GM13976 (cell line): ENCODE measurements at regions not wholly inside any gene's neighbourhood (a gene's known extent, or its start where the extent isn't known, plus 50 kb on each side); places are given as distances from the start of the nearest gene placed in this dataset.
A peak's percentile ranks its signal among the peaks of the same experiment; 100 is the strongest.

Source experiments
- DNase-seq: peaks from one replicate; pipeline ENCODE4 v3.0.0; 2012; ENCODE audit warnings: low spot score
- CTCF ChIP-seq: IDR thresholded peaks from 2 replicates; pipeline ENCODE4 v1.5.1; 2012; ENCODE audit warnings: borderline replicate concordance, mild to moderate bottlenecking; ENCODE audit not compliant: insufficient read depth; ENCODE audit errors: extremely low read depth, missing control alignments, control extremely low read depth
- in situ Hi-C: fragments of 300-500 bp; cut with MboI; formaldehyde crosslinking; loops from one replicate; pipeline ENCODE4 v1.12.0; 2022; ENCODE audit warnings: low sequenced_read_pairs, mixed read lengths, inconsistent platforms; ENCODE audit not compliant: unreplicated experiment

DNA sequence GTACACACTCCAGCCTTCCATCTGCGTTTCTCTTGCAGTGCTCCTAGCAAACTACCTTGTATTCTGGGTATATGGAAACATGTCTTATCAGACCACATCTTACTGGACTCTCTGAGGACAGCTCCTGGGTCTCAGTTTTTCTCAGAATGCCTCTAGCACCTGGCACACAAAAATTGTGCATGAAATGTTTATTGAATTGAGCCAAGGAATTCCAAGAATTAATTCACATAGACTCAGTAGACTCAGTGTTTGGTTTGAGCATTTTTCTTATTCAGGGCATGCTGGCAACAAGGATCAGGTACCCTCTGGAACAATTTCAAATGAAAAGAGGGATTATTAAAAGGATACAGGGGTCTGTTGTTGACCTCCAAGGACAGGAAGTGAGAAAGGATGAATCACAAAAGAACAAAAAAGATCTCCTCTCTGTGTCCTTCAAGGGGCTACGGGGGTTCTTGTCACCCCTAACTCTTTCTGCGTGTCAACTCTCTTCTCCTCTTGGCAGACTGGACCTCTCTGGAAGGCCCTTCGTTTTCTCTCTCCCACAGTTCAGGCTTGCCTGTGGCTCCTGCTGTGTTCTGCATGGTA lies 270.0 kb upstream of the HES1 start:
- no peak for TF ChIP-seq CTCF
- in situ Hi-C loops, result no loop called here
- DNase-seq, result no peak

- in situ Hi-C loops, result no loop called here
- DNase-seq, result no peak
- no peak for TF ChIP-seq CTCF
Observed at GRCh38 chr3:193868590-193868989, 267.4 kb upstream of the HES1 start.

DNA sequence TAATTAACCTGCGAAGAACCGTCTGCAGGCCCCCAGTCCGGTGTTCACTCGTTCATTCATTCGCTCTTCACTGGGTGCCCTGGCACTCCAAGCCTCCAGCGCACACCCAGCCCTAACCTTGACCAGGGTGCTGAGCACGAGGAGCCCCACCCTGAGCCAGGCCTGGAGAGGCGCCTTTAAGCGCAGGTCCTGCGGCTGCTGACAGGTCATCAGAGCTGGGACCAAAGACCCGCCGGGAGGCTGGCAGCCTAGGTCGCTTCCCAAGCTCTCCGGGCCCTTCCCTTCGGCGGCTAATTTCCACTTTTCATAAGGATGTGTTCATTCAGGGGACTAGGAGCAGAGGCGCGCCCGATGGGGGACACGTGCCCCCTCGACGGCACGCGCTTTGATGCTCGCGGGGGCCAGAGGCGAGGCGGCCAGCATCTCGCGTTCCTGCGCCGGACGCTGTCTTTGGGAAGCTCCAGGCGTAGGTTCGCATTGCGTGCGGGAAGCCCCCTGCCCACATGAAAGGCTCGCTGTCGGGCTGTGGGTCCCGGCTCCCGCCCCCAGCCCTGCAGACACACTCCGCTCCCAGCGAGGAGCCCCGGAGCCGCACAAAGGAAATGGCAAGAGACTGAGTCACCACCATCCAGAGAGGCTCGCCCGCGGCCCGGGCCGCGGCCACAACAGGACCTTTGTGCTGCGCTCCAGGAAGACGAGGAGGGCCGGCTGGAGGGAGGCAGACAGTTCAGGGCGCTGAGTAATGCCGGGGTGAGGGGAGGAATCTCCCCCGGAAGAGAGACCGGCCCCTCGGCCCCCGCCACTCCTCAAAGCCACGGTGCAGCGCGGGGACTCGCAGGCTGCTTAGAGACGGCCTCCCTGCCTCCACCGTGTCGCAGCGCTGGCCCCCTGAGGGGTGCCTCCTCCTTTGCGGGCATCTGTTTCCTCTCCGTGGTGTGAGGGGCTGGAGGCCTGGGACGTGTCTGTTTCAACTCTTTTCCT lies 266.4 kb upstream of the HES1 start:
- in situ Hi-C loops, result no loop called here
- peak; percentile 45 for DNase-seq
- TF ChIP-seq CTCF, result no peak

- no peak for TF ChIP-seq CTCF
- in situ Hi-C loops, result no loop called here
- DNase-seq, result no peak
Observed at GRCh38 chr3:193870376-193871219, 265.4 kb upstream of the HES1 start.

DNA sequence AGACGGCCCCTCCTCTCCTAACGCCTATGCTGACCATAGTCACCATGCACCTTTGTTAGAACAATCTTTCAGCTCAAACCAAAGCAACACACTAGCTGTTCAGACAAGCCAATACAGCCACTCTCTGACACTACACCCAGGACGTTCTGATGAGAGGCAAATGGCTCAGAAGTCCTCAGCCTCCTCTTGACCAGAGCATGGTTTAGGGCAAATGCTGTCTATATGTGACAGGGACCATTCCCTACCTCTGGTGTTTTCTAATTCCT lies 264.8 kb upstream of the HES1 start:
- TF ChIP-seq CTCF, result no peak
- no peak for DNase-seq
- in situ Hi-C loops, result no loop called here

DNA sequence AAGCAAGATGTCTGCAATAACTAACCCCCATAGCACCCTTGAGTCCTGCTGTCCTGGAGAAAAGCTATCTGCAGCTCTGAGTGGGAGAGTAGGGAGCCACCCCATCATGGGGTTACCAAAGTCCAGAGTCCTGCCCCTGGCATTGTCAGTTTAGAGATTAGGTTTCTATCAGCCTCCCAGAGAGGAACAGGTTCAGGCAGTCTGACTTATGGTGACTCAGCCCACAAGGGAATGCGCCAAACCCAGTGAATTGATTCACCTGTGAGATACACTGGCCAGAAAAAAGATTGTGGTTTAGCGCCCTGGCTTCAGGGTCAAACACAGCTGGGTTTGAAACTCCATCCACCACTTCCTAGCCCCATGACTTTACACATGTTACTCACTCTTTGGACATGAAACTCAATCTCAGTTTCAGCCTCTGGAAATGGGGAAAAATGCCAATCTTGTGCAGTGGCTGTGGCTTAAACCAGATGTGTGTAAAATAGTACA lies 263.6 kb upstream of the HES1 start:
- in situ Hi-C loops, result no loop called here
- no peak for DNase-seq
- TF ChIP-seq CTCF, result no peak
